ENCODE measurements at regions not wholly inside any gene's neighbourhood (a gene's known extent, or its start where the extent isn't known, plus 50 kb on each side); places are given as distances from the start of the nearest gene placed in this dataset.
"Not testable (repeated sequence)": the region's sequence is repeated elsewhere in the genome, so short reads cannot be mapped to it uniquely, and the experiment has no call there.

DNA sequence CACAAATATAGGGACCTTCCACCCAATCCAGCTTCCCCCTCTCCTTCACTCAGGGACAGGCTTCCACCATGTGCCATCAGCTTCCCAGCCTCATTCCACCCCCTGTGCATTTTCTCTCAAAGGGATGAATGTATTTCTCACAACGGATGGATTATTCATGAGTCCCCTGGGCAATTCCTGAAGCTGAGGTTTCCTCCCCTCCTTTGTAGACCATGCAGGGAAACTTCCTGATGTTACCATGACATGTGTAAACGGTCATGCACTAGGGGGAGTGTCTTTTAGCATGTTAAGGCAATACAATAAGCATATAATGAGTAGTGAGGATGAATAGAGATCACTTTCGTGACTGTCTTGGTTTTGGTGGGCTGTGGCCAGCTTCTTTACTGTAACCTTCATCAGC lies 706.8 kb downstream of the TMEM121 start:
- not testable (repeated sequence) for TF ChIP-seq TAF1 (CRISPR knock-in tag; IDR thresholded peaks at IDR 0.05); SRSF1 (optimal IDR thresholded peaks at IDR 0.05; ENCODE audit: low read depth, low read length); NR3C1 (CRISPR knock-in tag; IDR thresholded peaks at IDR 0.05); IRF2 (CRISPR knock-in tag; IDR thresholded peaks at IDR 0.05); ZNF547 (CRISPR knock-in tag; IDR thresholded peaks at IDR 0.05); MXI1 (IDR thresholded peaks at IDR 0.05; ENCODE audit: borderline replicate concordance, low read depth, low read length); EP300 (IDR thresholded peaks at IDR 0.05; ENCODE audit: low read depth in 2 of 2, low read length in 2 of 2); EP300 (CRISPR knock-in tag; IDR thresholded peaks at IDR 0.05; ENCODE audit: borderline replicate concordance); YY1 (IDR thresholded peaks at IDR 0.05; ENCODE audit: insufficient read depth, insufficient replicate concordance, low read depth, low read length); RFX5 (IDR thresholded peaks at IDR 0.05; ENCODE audit: low read depth, low read length)
- TF ChIP-seq, protein P1, sequence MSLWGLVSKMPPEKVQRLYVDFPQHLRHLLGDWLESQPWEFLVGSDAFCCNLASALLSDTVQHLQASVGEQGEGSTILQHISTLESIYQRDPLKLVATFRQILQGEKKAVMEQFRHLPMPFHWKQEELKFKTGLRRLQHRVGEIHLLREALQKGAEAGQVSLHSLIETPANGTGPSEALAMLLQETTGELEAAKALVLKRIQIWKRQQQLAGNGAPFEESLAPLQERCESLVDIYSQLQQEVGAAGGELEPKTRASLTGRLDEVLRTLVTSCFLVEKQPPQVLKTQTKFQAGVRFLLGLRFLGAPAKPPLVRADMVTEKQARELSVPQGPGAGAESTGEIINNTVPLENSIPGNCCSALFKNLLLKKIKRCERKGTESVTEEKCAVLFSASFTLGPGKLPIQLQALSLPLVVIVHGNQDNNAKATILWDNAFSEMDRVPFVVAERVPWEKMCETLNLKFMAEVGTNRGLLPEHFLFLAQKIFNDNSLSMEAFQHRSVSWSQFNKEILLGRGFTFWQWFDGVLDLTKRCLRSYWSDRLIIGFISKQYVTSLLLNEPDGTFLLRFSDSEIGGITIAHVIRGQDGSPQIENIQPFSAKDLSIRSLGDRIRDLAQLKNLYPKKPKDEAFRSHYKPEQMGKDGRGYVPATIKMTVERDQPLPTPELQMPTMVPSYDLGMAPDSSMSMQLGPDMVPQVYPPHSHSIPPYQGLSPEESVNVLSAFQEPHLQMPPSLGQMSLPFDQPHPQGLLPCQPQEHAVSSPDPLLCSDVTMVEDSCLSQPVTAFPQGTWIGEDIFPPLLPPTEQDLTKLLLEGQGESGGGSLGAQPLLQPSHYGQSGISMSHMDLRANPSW (CRISPR knock-in tag; IDR thresholded peaks at IDR 0.05; ENCODE audit: borderline replicate concordance) = not testable (repeated sequence)
- TF ChIP-seq, protein P2, sequence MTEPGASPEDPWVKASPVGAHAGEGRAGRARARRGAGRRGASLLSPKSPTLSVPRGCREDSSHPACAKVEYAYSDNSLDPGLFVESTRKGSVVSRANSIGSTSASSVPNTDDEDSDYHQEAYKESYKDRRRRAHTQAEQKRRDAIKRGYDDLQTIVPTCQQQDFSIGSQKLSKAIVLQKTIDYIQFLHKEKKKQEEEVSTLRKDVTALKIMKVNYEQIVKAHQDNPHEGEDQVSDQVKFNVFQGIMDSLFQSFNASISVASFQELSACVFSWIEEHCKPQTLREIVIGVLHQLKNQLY (CRISPR knock-in tag; IDR thresholded peaks at IDR 0.05) = not testable (repeated sequence)
- TF ChIP-seq, protein P3, sequence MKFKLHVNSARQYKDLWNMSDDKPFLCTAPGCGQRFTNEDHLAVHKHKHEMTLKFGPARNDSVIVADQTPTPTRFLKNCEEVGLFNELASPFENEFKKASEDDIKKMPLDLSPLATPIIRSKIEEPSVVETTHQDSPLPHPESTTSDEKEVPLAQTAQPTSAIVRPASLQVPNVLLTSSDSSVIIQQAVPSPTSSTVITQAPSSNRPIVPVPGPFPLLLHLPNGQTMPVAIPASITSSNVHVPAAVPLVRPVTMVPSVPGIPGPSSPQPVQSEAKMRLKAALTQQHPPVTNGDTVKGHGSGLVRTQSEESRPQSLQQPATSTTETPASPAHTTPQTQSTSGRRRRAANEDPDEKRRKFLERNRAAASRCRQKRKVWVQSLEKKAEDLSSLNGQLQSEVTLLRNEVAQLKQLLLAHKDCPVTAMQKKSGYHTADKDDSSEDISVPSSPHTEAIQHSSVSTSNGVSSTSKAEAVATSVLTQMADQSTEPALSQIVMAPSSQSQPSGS (CRISPR knock-in tag; IDR thresholded peaks at IDR 0.05) = not testable (repeated sequence)
- TF ChIP-seq, protein P4, sequence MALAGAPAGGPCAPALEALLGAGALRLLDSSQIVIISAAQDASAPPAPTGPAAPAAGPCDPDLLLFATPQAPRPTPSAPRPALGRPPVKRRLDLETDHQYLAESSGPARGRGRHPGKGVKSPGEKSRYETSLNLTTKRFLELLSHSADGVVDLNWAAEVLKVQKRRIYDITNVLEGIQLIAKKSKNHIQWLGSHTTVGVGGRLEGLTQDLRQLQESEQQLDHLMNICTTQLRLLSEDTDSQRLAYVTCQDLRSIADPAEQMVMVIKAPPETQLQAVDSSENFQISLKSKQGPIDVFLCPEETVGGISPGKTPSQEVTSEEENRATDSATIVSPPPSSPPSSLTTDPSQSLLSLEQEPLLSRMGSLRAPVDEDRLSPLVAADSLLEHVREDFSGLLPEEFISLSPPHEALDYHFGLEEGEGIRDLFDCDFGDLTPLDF (CRISPR knock-in tag; IDR thresholded peaks at IDR 0.05) = not testable (repeated sequence)
- TF ChIP-seq, protein P5, sequence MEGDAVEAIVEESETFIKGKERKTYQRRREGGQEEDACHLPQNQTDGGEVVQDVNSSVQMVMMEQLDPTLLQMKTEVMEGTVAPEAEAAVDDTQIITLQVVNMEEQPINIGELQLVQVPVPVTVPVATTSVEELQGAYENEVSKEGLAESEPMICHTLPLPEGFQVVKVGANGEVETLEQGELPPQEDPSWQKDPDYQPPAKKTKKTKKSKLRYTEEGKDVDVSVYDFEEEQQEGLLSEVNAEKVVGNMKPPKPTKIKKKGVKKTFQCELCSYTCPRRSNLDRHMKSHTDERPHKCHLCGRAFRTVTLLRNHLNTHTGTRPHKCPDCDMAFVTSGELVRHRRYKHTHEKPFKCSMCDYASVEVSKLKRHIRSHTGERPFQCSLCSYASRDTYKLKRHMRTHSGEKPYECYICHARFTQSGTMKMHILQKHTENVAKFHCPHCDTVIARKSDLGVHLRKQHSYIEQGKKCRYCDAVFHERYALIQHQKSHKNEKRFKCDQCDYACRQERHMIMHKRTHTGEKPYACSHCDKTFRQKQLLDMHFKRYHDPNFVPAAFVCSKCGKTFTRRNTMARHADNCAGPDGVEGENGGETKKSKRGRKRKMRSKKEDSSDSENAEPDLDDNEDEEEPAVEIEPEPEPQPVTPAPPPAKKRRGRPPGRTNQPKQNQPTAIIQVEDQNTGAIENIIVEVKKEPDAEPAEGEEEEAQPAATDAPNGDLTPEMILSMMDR (CRISPR knock-in tag; IDR thresholded peaks at IDR 0.05) = not testable (repeated sequence)

All from HepG2 (cell line).